Esophagus squamous epithelium (tissue), 4 donors: ENCODE measurements at regions not wholly inside any gene's neighbourhood (a gene's known extent, or its start where the extent isn't known, plus 50 kb on each side); places are given as distances from the start of the nearest gene placed in this dataset.

Experiments
- CTCF ChIP-seq, 6 experiments: fragments of 450-650 bp in 4 of 6; fragments of 200-600 bp in 2 of 6; sonication (generic) in 2 of 6; IDR thresholded peaks; one replicate each; pipeline ENCODE4 v1.5.1; 2016 to 2019; ENCODE audit warnings: antibody characterized with exemption in 6 of 6, mild to moderate bottlenecking in 4 of 6, moderate library complexity in 4 of 6
- POLR2A ChIP-seq, 4 donors: fragments of 450-650 bp; IDR thresholded peaks; one replicate each; pipeline ENCODE4 v1.6.1; 2017; ENCODE audit warnings: antibody characterized with exemption in 4 of 4, mild to moderate bottlenecking in 4 of 4, moderate library complexity in 3 of 4

GRCh38 chr15:66959066-66959465 is 106.3 kb upstream of the SMAD3 start:
- TF ChIP-seq POLR2A (IDR thresholded peaks at IDR 0.05) = no peak
- TF ChIP-seq CTCF (IDR thresholded peaks at IDR 0.05) = no peak
